ENCODE measurements at regions not wholly inside any gene's neighbourhood (a gene's known extent, or its start where the extent isn't known, plus 50 kb on each side); places are given as distances from the start of the nearest gene placed in this dataset.
"Not testable (repeated sequence)": the region's sequence is repeated elsewhere in the genome, so short reads cannot be mapped to it uniquely, and the experiment has no call there.

- H3K36me3 ChIP-seq (ENCODE audit: control insufficient read depth, insufficient read depth, low read length); H3K4me3 ChIP-seq (ENCODE audit: low read depth, low read length); H3K27me3 ChIP-seq (ENCODE audit: control insufficient read depth, insufficient read depth, low read length); H3K27ac ChIP-seq (ENCODE audit: low read depth, low read length); H3K9ac ChIP-seq (ENCODE audit: low read depth, low read length); H3K4me1 ChIP-seq (ENCODE audit: control insufficient read depth, insufficient read depth, low read length): not testable (repeated sequence)
- H3K9me3 ChIP-seq (ENCODE audit: control insufficient read depth, insufficient read depth, low read length): peaks cover 48% of the 10 kb centered on the region
Observed at GRCh38 chr10:52505341-52505740, 191.3 kb downstream of the DKK1 start.

DNA sequence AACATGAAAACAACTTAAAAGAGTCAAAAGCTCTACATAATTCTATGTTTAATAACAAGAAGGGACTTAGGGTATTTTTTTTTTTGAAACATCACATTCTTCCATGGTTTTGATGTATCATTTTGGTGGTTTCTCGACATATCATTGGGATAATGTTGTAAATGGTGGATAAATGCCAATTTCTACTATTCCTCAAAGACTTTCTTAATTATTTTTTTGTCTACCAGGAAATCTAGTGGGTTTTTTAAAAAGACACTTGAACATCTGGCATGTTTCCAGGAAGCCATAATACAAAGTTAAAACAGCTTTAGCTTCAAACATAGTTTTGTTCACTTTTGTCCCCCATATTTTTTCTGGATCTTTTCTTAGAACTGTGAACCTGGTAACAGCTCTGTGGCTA is 200.4 kb downstream of the DKK1 start:
- Histone ChIP-seq H3K27ac (ENCODE audit: low read depth, low read length) (no peak overlapping the region), H3K9ac (ENCODE audit: low read depth, low read length) (no peak overlapping the region), H3K4me1 (ENCODE audit: control insufficient read depth, insufficient read depth, low read length) (no peaks in the 10 kb centered on the region), H3K4me3 (ENCODE audit: low read depth, low read length) (no peak overlapping the region), H3K9me3 (ENCODE audit: control insufficient read depth, insufficient read depth, low read length) (peaks cover 20% of the 10 kb centered on the region; the same call in 1 of the 2 replicates), H3K27me3 (ENCODE audit: control insufficient read depth, insufficient read depth, low read length) (no peaks in the 10 kb centered on the region), H3K36me3 (ENCODE audit: control insufficient read depth, insufficient read depth, low read length) (no peaks in the 10 kb centered on the region)

DNA sequence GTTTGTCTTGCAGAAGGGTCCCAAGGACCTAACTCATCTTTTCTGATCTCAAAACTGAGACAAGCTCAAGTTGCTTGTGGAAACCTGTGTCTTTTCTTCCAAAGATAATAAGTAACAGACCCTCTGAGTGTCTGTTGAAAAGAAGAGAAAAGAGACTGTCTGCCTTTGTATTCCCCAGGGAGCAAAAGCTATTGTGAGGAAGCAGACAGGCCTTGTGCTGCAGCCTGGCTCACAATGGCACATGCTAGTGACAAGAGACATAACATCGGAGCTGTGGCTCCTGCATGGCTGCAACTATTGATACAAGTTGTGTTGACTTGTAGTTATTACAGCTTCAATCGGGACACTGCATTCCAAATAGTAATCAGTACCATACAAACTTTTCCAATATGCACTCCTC is 202.9 kb downstream of the DKK1 start:
- Histone ChIP-seq H3K27ac (ENCODE audit: low read depth, low read length) (no peak overlapping the region), H3K36me3 (ENCODE audit: control insufficient read depth, insufficient read depth, low read length) (no peaks in the 10 kb centered on the region), H3K27me3 (ENCODE audit: control insufficient read depth, insufficient read depth, low read length) (no peaks in the 10 kb centered on the region), H3K4me1 (ENCODE audit: control insufficient read depth, insufficient read depth, low read length) (no peaks in the 10 kb centered on the region), H3K9ac (ENCODE audit: low read depth, low read length) (no peak overlapping the region), H3K4me3 (ENCODE audit: low read depth, low read length) (no peak overlapping the region), H3K9me3 (ENCODE audit: control insufficient read depth, insufficient read depth, low read length) (peaks cover 11% of the 10 kb centered on the region; the same call in 1 of the 2 replicates)

- Histone ChIP-seq H3K36me3 (ENCODE audit: control insufficient read depth, insufficient read depth, low read length) (no peaks in the 10 kb centered on the region), H3K4me1 (ENCODE audit: control insufficient read depth, insufficient read depth, low read length) (no peaks in the 10 kb centered on the region), H3K4me3 (ENCODE audit: low read depth, low read length) (no peak overlapping the region), H3K9me3 (ENCODE audit: control insufficient read depth, insufficient read depth, low read length) (no peaks in the 10 kb centered on the region), H3K27ac (ENCODE audit: low read depth, low read length) (no peak overlapping the region), H3K9ac (ENCODE audit: low read depth, low read length) (no peak overlapping the region), H3K27me3 (ENCODE audit: control insufficient read depth, insufficient read depth, low read length) (no peaks in the 10 kb centered on the region)
Observed at GRCh38 chr10:52523696-52524095, 209.6 kb downstream of the DKK1 start.

DNA sequence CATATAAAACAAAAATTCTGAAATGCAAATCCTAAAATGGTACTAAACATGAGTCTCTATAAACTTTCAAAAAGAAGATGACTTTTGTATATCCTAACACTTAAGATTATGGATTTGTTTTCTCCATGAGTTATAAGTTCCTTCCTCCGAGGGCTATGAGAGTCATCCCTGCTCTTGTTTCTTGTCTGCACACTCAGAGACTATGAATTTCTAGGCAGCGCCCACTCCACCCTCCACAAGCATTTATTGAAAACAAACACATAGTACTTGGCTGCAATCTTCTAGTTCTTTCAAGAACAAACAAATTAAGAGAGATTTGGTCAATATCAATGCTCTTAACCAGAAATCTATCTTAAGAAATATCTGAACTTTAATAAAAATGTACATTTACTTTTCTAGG is 211.7 kb downstream of the DKK1 start:
- H3K9ac ChIP-seq (ENCODE audit: low read depth, low read length): no peak overlapping the region
- no peak overlapping the region for H3K4me3 ChIP-seq (ENCODE audit: low read depth, low read length)

GRCh38 chr10:52526251-52526823 is 212.3 kb downstream of the DKK1 start:
- Histone ChIP-seq H3K4me3 (ENCODE audit: low read depth, low read length) (no peak overlapping the region), H3K4me1 (ENCODE audit: control insufficient read depth, insufficient read depth, low read length) (no peaks in the 10 kb centered on the region), H3K36me3 (ENCODE audit: control insufficient read depth, insufficient read depth, low read length) (no peaks in the 10 kb centered on the region), H3K9me3 (ENCODE audit: control insufficient read depth, insufficient read depth, low read length) (no peaks in the 10 kb centered on the region), H3K27ac (ENCODE audit: low read depth, low read length) (no peak overlapping the region), H3K9ac (ENCODE audit: low read depth, low read length) (no peak overlapping the region), H3K27me3 (ENCODE audit: control insufficient read depth, insufficient read depth, low read length) (no peaks in the 10 kb centered on the region)

More for the DNA sequence above, 211.7 kb downstream of the DKK1 start:
- Histone ChIP-seq H3K4me1 (ENCODE audit: control insufficient read depth, insufficient read depth, low read length) (no peaks in the 10 kb centered on the region), H3K9me3 (ENCODE audit: control insufficient read depth, insufficient read depth, low read length) (no peaks in the 10 kb centered on the region), H3K27me3 (ENCODE audit: control insufficient read depth, insufficient read depth, low read length) (no peaks in the 10 kb centered on the region), H3K36me3 (ENCODE audit: control insufficient read depth, insufficient read depth, low read length) (no peaks in the 10 kb centered on the region), H3K27ac (ENCODE audit: low read depth, low read length) (no peak overlapping the region)

GRCh38 chr10:52532650-52533290 is 218.7 kb downstream of the DKK1 start:
- Histone ChIP-seq H3K9ac (ENCODE audit: low read depth, low read length) (no peak overlapping the region), H3K4me1 (ENCODE audit: control insufficient read depth, insufficient read depth, low read length) (no peaks in the 10 kb centered on the region), H3K27ac (ENCODE audit: low read depth, low read length) (no peak overlapping the region), H3K27me3 (ENCODE audit: control insufficient read depth, insufficient read depth, low read length) (no peaks in the 10 kb centered on the region), H3K36me3 (ENCODE audit: control insufficient read depth, insufficient read depth, low read length) (no peaks in the 10 kb centered on the region), H3K9me3 (ENCODE audit: control insufficient read depth, insufficient read depth, low read length) (no peaks in the 10 kb centered on the region; the same call in 1 of the 2 replicates), H3K4me3 (ENCODE audit: low read depth, low read length) (no peak overlapping the region)

GRCh38 chr10:52533986-52534385 is 219.9 kb downstream of the DKK1 start:
- H3K4me1 ChIP-seq (ENCODE audit: control insufficient read depth, insufficient read depth, low read length): no peaks in the 10 kb centered on the region
- H3K9me3 ChIP-seq (ENCODE audit: control insufficient read depth, insufficient read depth, low read length): no peaks in the 10 kb centered on the region; the same call in 1 of the 2 replicates
- no peak overlapping the region for H3K4me3 ChIP-seq (ENCODE audit: low read depth, low read length)
- H3K27ac ChIP-seq (ENCODE audit: low read depth, low read length): no peak overlapping the region
- H3K9ac ChIP-seq (ENCODE audit: low read depth, low read length): no peak overlapping the region
- no peaks in the 10 kb centered on the region for H3K36me3 ChIP-seq (ENCODE audit: control insufficient read depth, insufficient read depth, low read length)
- no peaks in the 10 kb centered on the region for H3K27me3 ChIP-seq (ENCODE audit: control insufficient read depth, insufficient read depth, low read length)

- no peaks in the 10 kb centered on the region for H3K9me3 ChIP-seq (ENCODE audit: control insufficient read depth, insufficient read depth, low read length)
- H3K27me3 ChIP-seq (ENCODE audit: control insufficient read depth, insufficient read depth, low read length): no peaks in the 10 kb centered on the region
- no peak overlapping the region for H3K27ac ChIP-seq (ENCODE audit: low read depth, low read length)
- H3K4me3 ChIP-seq (ENCODE audit: low read depth, low read length): no peak overlapping the region
- H3K36me3 ChIP-seq (ENCODE audit: control insufficient read depth, insufficient read depth, low read length): no peaks in the 10 kb centered on the region
- no peak overlapping the region for H3K9ac ChIP-seq (ENCODE audit: low read depth, low read length)
- 0 out of 2 replicates have a peak, but pooled peaks cover 4% of the 10 kb centered on the region for H3K4me1 ChIP-seq (ENCODE audit: control insufficient read depth, insufficient read depth, low read length)
Observed at GRCh38 chr10:52539463-52539862, 225.4 kb downstream of the DKK1 start.

- Histone ChIP-seq H3K4me3 (ENCODE audit: low read depth, low read length) (no peak overlapping the region), H3K9me3 (ENCODE audit: control insufficient read depth, insufficient read depth, low read length) (no peaks in the 10 kb centered on the region), H3K27ac (ENCODE audit: low read depth, low read length) (no peak overlapping the region), H3K27me3 (ENCODE audit: control insufficient read depth, insufficient read depth, low read length) (no peaks in the 10 kb centered on the region), H3K4me1 (ENCODE audit: control insufficient read depth, insufficient read depth, low read length) (0 out of 2 replicates have a peak, but pooled peaks cover 4% of the 10 kb centered on the region), H3K9ac (ENCODE audit: low read depth, low read length) (no peak overlapping the region), H3K36me3 (ENCODE audit: control insufficient read depth, insufficient read depth, low read length) (no peaks in the 10 kb centered on the region)
Observed at GRCh38 chr10:52540479-52540984, 226.5 kb downstream of the DKK1 start.

- Histone ChIP-seq H3K27me3 (ENCODE audit: control insufficient read depth, insufficient read depth, low read length) (no peaks in the 10 kb centered on the region), H3K9me3 (ENCODE audit: control insufficient read depth, insufficient read depth, low read length) (no peaks in the 10 kb centered on the region), H3K9ac (ENCODE audit: low read depth, low read length) (no peak overlapping the region), H3K27ac (ENCODE audit: low read depth, low read length) (no peak overlapping the region), H3K4me1 (ENCODE audit: control insufficient read depth, insufficient read depth, low read length) (0 out of 2 replicates have a peak, but pooled peaks cover 4% of the 10 kb centered on the region), H3K4me3 (ENCODE audit: low read depth, low read length) (no peak overlapping the region), H3K36me3 (ENCODE audit: control insufficient read depth, insufficient read depth, low read length) (no peaks in the 10 kb centered on the region)
Observed at GRCh38 chr10:52541006-52541473, 227.0 kb downstream of the DKK1 start.

Data from HUES48 (cell line).